ENCODE measurements at regions not wholly inside any gene's neighbourhood (a gene's known extent, or its start where the extent isn't known, plus 50 kb on each side); places are given as distances from the start of the nearest gene placed in this dataset.

DNA sequence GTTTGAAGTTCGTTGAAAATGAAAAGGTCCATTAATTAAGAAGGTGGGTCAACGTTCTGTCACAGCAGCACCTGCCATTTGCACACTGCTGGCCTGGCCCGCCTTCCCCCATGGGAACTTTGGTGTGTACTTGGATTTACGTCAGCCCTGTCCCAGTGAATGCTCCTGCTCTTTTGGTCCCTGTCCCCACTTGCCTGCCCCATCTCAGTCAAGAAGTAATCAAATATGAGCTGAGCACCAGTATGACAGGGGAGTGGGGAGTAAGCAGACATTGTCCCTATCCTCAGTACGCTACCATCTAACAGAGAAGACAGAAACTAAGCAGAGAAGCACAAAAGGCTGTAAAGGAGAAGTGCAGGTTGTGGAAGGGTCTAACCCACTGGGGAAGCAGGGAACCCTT lies 65.1 kb downstream of the SLC4A3 start:
- no peak overlapping the region for H3K27ac Mint-ChIP-seq
- H3K9me3 Mint-ChIP-seq: peaks cover 0 to 4% (median 1%) of the 10 kb centered on the region in 3 donors
- peaks cover 13% of the 10 kb centered on the region for H3K27me3 Mint-ChIP-seq
- no peak overlapping the region for H3K4me3 Mint-ChIP-seq
- H3K36me3 Mint-ChIP-seq: peaks cover 4% of the 10 kb centered on the region
- no peaks in the 10 kb centered on the region for H3K4me1 Mint-ChIP-seq

DNA sequence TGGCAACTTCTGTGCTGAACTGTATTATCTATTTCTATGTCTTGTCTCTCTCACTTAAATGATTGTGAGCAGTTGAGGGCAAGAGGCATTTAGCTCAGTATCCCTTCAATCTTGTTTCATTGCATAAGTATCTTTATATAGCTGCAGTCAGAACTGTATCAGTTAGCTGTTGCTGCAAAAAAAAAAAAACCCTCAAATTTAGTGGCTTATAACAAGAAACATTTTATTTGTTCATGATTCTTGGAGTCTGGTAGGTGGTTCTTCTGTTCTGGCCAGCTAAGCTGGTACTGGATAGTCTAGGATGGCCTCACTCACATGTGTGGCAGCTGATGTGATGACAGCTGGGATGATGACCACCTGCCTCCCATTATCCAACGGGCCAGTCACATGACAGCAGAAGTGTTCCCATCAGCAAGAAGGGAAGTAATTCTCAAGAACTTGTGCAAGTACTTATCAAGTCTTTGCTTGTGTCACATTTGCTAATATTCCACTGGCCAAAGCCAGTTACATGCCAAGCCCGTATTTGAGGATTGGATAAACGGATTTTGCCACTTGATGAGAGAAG lies 67.8 kb downstream of the SLC4A3 start:
- Mint-ChIP-seq H3K36me3 (peaks cover 4% of the 10 kb centered on the region), H3K27me3 (peaks cover 15% of the 10 kb centered on the region), H3K4me1 (no peaks in the 10 kb centered on the region), H3K9me3 (peaks cover 0 to 4% (median 1%) of the 10 kb centered on the region in 3 donors), H3K4me3 (no peak overlapping the region), H3K27ac (no peak overlapping the region)

DNA sequence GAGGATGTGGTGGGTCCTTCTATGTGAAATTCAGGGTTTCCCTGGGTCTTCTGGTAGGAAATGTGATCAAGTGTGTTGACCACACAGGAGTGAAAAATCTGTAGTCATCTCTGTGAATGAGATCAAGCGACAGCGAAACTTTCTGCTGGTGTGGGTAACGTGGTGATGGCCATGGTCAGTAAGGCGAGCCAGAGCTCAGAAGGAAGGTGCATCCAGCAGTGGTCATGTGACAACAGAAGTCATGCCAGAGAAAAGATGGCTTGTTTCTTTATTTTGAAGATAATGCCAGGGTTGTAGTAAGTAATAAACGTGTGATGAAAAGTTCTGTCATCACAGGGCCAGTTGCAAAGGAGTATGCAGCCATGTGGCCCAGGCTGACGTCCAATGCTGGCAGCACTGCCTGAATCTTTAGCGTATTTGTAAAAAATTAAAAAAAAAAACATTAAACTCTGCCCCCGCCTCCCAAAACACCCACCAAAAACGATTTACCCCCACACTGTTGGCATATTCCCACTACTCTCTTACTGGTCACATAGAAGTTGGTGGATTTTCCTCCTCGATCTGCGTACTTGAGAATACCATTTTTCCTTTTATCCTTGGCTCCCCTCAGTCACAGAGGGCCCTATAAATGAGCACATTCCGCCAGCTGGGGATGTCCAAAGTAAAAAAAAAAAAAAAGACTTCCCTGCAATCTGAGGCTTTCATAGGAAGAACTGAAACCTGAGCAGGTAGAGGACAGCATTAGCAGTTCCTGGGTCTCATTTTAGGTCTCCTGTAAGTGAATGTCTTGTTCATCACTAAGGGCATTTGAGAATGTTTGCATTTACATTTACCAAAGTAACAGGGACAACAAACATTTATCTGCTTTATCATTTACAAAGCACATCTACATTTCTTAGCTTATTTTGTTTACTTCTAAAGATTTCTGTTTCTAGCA lies 70.6 kb downstream of the SLC4A3 start:
- peaks cover 8% of the 10 kb centered on the region for H3K27me3 Mint-ChIP-seq
- H3K27ac Mint-ChIP-seq: no peak overlapping the region
- no peaks in the 10 kb centered on the region for H3K4me1 Mint-ChIP-seq
- peaks cover 4% of the 10 kb centered on the region for H3K36me3 Mint-ChIP-seq
- H3K9me3 Mint-ChIP-seq: peaks cover 0 to 1% (median 0%) of the 10 kb centered on the region in 3 donors
- no peak overlapping the region for H3K4me3 Mint-ChIP-seq

DNA sequence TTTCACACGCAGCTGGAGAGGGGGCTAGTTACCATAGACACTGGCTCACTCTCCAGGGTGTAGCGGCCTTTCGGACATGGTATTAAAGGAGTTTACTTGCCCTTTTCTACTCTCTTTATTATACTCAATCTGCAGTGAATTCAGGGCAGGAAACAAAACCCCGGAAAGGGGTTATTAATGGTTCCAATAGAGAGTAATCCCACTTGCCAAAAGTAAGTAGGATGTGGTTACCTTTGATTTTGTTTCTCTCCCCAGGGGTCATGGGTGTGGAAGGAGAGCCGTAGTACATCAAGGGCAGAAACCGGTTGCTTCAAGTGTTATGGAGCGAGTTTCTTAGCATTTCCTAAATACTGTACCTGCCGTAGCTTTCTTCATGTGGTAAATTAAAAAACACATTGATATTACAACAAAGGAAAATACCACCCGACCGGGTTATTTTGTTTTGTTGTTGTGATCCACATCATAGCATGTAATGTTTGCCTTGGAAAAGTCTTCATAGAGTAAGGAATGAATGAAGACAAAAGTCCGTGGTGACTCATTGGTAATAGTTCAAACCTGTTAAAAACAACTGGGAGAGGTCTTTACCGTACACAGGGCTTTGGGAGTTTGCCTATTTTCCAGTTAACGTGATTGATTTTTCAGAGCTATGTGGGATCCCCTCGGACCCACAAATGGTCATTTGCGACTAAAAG lies 71.5 kb downstream of the SLC4A3 start:
- no peak overlapping the region for H3K4me3 Mint-ChIP-seq
- no peak overlapping the region for H3K27ac Mint-ChIP-seq
- H3K27me3 Mint-ChIP-seq: peaks cover 8% of the 10 kb centered on the region

DNA sequence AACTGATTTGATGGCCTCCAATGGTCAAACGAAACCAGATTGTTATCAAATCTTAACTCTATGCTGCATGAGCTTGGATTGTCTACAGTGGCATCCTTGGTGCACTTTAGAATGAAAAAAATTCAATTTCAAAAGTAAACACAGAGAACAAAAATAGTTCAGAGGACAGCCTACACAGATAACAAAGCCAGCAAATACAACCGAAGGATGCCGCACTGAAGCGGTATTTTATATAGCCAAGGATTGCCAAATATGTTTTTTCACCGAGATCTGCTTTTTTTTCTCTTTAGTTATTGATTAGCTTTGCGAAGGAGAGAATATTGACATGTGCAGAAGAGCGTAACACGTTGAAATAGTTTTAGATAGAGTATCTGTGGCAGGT lies 72.0 kb downstream of the SLC4A3 start:
- H3K27ac Mint-ChIP-seq: no peak overlapping the region
- H3K27me3 Mint-ChIP-seq: peaks cover 8% of the 10 kb centered on the region
- no peaks in the 10 kb centered on the region for H3K4me1 Mint-ChIP-seq
- peaks cover 0 to 1% (median 0%) of the 10 kb centered on the region in 3 donors for H3K9me3 Mint-ChIP-seq
- no peak overlapping the region for H3K4me3 Mint-ChIP-seq
- H3K36me3 Mint-ChIP-seq: peaks cover 4% of the 10 kb centered on the region

More for the DNA sequence above, 71.5 kb downstream of the SLC4A3 start:
- peaks cover 0 to 1% (median 0%) of the 10 kb centered on the region in 3 donors for H3K9me3 Mint-ChIP-seq
- H3K4me1 Mint-ChIP-seq: no peaks in the 10 kb centered on the region
- peaks cover 4% of the 10 kb centered on the region for H3K36me3 Mint-ChIP-seq

DNA sequence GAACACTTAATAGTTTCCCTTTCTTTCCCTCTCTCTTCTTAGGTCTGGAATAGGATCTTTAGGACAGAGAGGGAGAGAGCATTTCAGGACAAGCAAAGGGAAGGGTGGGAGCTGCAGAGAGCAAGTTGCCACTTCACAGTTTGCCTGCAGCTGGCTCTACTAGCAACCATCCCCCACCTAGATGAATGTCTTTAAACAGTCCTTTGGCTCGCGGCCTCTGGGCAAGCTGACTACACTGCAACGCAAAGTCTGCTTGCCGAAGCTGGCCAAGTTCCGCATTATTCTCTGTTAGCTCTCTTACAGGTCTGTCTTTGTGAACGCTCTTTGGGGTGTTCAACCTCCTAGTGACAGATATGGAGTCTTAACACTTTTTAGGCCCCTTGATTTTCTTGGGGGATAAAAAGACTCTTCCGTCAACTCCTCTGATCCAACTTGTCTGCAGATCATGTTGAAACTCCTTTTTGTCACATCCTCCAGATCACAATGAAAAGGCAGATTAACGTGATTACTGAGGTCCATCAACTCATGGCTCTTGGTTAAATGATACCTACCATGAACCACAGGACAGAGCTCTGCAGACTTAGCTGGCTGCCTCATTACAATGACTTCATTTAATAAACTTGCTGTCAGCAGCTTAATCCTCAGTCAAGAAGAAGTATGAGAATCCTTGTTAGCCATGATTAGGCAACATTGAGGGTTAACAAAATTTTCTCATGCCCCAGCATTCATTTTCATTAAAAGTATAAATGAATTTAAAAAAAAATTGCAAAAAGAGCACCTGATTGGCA lies 74.6 kb downstream of the SLC4A3 start:
- Mint-ChIP-seq H3K4me3 (no peak overlapping the region), H3K36me3 (no peaks in the 10 kb centered on the region), H3K27ac (no peak overlapping the region), H3K27me3 (peaks cover 7% of the 10 kb centered on the region), H3K4me1 (no peaks in the 10 kb centered on the region), H3K9me3 (no peaks in the 10 kb centered on the region)

DNA sequence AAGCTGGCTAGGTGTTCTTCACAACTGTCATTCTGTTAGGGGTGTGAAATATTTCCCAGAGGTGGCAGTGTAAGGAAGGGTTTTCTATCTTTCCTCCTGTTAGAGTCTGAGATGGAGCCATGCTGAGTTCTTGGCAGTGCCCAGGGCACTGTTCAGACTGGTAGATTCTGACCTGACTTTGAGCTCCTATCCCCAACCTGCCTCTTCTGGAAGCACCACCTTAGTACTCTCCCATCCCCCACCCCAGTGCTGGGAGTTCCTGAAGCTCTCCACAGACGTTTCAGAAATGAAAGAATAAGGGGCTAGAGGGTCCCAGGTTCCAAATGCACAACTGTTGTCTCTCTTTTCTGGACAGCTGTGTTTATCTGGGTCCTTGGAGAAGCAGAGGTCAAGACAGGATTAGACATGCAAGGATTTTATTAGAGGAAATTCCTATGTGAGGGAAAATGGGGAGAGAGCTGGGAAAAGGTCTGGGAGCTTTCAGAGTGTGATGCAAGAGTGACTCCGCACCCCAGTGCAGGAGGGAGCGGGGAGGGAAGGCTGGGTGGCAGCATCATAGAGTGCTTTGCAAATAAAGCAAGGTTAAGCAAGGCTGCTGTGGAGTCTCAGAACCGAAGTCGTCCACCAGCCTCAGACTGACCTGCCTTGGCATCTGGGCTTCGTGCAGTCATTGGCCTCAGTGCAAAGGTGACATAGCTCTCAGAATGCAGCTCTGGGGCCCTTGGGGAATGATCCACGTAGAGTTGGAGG lies 75.5 kb downstream of the SLC4A3 start:
- Mint-ChIP-seq H3K4me3 (no peak overlapping the region), H3K4me1 (no peaks in the 10 kb centered on the region), H3K36me3 (no peaks in the 10 kb centered on the region), H3K27me3 (peaks cover 6% of the 10 kb centered on the region), H3K27ac (no peak overlapping the region), H3K9me3 (no peaks in the 10 kb centered on the region)

DNA sequence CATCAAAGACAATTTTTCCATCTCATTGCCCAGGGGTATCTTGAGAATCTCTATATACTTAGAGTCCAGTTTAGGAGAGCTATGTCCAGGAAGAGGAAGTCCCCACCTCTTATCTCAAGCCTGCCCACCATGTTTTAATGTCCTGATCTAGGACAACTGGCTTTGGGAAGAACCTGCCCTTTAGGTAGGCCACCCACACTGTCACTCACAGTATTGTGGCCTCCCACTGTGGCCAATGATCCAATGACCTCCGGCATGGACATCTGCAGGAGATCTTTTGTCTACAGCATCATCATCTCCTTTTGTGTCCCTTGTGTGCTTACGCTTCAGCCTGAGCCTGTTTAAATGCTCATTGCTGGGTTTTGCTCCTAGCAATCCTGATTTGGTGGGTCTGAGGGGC lies 77.4 kb downstream of the SLC4A3 start:
- H3K27ac Mint-ChIP-seq: no peak overlapping the region

DNA sequence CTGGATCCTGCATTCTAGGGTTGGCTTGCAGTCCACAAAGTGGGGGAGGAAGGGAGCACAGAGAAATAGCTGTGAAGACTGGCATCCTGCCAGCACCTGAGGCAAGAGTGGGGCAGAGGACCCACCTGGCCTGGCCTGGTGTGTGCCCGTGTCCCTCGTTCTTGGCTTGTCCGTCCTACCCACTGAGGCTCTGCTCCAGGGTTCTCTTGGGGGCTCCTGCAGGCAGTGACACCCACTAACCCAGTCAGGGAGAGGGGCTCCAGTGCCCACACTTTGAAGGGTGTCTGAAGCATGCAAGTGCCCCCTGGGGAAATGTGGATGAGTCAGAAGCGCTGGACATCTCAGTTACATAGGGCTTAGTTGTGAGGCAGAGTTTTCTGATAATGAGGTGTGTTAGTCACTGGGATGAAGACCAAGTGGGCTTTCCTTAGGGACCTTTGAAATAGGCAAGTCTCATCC lies 79.4 kb downstream of the SLC4A3 start:
- Mint-ChIP-seq H3K4me1 (no peaks in the 10 kb centered on the region), H3K27ac (no peak overlapping the region), H3K27me3 (peaks cover 6% of the 10 kb centered on the region), H3K9me3 (no peaks in the 10 kb centered on the region), H3K36me3 (no peaks in the 10 kb centered on the region), H3K4me3 (no peak overlapping the region)

More for the DNA sequence above, 77.4 kb downstream of the SLC4A3 start:
- Mint-ChIP-seq H3K9me3 (no peaks in the 10 kb centered on the region), H3K27me3 (peaks cover 6% of the 10 kb centered on the region), H3K36me3 (no peaks in the 10 kb centered on the region), H3K4me1 (no peaks in the 10 kb centered on the region), H3K4me3 (no peak overlapping the region)

DNA sequence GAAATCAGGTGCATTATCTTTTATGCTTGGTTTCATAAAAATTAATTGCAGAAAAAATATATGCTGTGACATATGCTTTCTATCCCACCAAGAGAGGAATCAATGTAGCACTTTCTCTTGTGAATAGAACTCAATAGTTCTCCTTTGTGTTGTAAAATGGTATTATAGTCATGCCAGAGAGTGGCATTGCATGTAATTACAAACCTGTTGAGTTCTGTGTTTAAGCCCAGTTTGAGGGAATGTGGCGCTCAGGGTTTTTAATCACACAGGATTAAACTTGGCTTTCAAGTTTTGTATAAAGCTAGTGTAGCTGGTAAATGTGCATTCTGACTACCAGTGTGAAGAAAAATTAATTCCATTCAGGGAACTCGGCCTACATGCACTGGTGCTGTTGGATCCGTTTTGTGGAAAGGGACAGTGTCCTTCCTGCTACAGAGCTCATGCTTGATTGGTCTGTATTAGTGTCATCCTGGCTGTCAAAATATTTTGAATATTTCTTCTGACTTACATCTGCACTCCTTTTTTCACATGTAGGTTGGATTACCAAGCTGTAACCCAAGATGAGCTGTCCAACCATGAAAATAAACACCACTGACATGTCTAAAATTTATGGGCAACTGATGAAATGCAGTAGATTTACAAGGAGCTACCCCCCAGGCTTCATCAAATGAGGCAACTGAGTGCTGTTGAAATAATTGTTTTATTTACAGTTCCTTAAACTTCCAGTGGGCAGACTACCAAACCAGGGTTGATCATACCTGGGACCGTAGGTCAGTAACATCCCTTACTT lies 80.3 kb downstream of the SLC4A3 start:
- peaks cover 6% of the 10 kb centered on the region for H3K27me3 Mint-ChIP-seq
- H3K27ac Mint-ChIP-seq: no peak overlapping the region
- H3K4me3 Mint-ChIP-seq: no peak overlapping the region
- no peaks in the 10 kb centered on the region for H3K9me3 Mint-ChIP-seq
- H3K36me3 Mint-ChIP-seq: no peaks in the 10 kb centered on the region
- no peaks in the 10 kb centered on the region for H3K4me1 Mint-ChIP-seq

DNA sequence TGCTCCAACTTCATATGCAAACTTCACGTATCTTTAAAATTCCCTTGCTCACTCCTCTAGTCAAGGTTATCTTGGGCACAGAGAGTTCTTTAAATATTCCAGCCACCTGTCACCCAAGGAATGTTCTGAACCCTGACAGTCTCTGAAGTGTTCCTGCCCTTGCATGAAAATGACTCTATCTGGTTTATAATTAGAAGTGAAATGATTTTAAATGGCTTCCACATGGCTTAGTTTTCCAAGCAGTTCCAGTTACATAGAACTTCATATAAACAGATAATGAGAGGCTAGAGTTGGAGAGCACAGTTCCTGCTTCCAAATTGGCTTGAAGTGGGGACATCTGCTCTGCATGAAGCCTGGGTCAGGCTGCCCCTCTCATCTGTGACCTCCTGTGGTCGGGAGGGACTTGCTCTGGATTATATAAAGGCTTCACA lies 81.9 kb downstream of the SLC4A3 start:
- Mint-ChIP-seq H3K4me1 (no peaks in the 10 kb centered on the region), H3K36me3 (no peaks in the 10 kb centered on the region), H3K4me3 (no peak overlapping the region), H3K27me3 (peaks cover 6% of the 10 kb centered on the region), H3K9me3 (peaks cover 0 to 5% (median 3%) of the 10 kb centered on the region in 3 donors), H3K27ac (no peak overlapping the region)

DNA sequence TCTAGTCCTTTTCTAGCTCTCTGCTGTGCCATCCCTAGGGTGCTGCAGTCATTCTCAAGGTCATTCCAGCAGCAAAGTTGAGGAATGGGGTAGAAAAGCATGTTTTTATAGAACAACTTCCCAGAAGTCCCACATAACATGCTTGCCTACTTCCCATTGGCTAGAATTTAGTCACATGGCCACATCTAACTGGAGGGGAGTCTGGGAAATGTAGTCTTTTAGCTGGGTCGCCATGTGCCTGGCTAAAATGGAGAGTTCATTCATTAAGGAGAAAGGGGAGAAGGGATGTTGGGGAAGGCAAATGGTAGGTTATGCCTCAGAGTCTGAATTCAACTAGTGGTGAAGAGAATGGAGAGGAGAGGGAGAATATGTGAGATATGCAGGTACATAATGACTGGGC lies 85.7 kb downstream of the SLC4A3 start:
- peaks cover 5% of the 10 kb centered on the region for H3K27me3 Mint-ChIP-seq
- no peak overlapping the region for H3K4me3 Mint-ChIP-seq
- H3K27ac Mint-ChIP-seq: no peak overlapping the region
- peaks cover 0 to 8% (median 5%) of the 10 kb centered on the region in 3 donors for H3K9me3 Mint-ChIP-seq
- no peaks in the 10 kb centered on the region for H3K36me3 Mint-ChIP-seq
- peaks cover 0 to 2% (median 0%) of the 10 kb centered on the region in 3 donors for H3K4me1 Mint-ChIP-seq

DNA sequence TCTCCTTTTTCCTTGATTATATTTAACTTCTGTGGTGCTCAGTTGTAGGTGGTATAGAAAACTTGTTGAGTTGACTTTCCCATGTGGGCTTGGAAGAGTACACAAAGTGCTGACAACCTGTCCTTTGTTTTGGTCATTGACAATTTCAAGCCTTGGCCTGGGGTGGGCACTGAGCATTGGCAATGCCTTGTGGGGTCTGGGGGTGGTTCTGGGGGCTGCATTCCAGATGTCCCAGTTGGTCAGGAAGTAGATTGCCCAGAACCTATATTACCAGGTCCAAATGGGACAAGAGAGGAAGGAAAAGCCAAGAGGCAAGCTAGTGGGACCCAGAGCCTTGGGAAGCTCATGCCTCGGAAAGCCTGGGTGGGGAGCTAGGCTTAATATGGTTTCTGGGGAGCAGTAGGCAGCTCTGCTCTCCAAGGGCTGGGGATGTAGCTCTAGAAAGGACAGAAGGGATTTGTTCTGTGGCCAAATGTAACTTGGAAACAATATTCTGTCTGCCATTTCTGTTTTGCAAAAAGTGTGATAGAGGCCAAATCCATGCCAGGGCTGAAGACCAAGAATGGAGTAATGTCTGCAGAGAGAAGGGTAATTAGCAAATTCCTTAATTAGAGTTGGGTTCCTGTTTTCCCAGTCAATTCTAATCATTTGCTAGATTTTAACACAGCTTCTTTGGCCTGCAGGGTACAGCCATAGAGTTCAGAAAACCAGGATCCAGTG lies 87.4 kb downstream of the SLC4A3 start:
- Mint-ChIP-seq H3K27me3 (peaks cover 9% of the 10 kb centered on the region), H3K4me1 (peaks cover 0 to 2% (median 0%) of the 10 kb centered on the region in 3 donors), H3K4me3 (no peak overlapping the region), H3K36me3 (no peaks in the 10 kb centered on the region), H3K27ac (no peak overlapping the region), H3K9me3 (peaks cover 0 to 8% (median 7%) of the 10 kb centered on the region in 3 donors)
